ENCODE measurements at regions not wholly inside any gene's neighbourhood (a gene's known extent, or its start where the extent isn't known, plus 50 kb on each side); places are given as distances from the start of the nearest gene placed in this dataset.

GRCh38 chr4:14441561-14441960 lies 560.7 kb upstream of the CPEB2 start:
- no peak for TF ChIP-seq CTCF (IDR thresholded peaks at IDR 0.05)
- TF ChIP-seq POLR2AphosphoS5 (IDR thresholded peaks at IDR 0.05), result no peak
- TF ChIP-seq POLR2A (IDR thresholded peaks at IDR 0.05), result no peak
- no peak for TF ChIP-seq EP300 (IDR thresholded peaks at IDR 0.05)
- Histone ChIP-seq H3K27me3 (no peaks in the 10 kb centered on the region), H3K4me1 (no peaks in the 10 kb centered on the region), H3K4me3 (no peak overlapping the region), H3K9me3 (no peaks in the 10 kb centered on the region), H3K27ac (no peak overlapping the region), H3K36me3 (no peaks in the 10 kb centered on the region)
- ATAC-seq (ENCODE audit: low FRiP score in 2 of 2) (no peak), DNase-seq (no peak)
- 80 to 89% methylated on average over 3 of the region's 3 CpGs for WGBS, 2 donors

- Histone ChIP-seq H3K4me1 (no peaks in the 10 kb centered on the region), H3K36me3 (no peaks in the 10 kb centered on the region), H3K9me3 (no peaks in the 10 kb centered on the region), H3K4me3 (no peak overlapping the region), H3K27ac (no peak overlapping the region), H3K27me3 (no peaks in the 10 kb centered on the region)
- TF ChIP-seq EP300 (IDR thresholded peaks at IDR 0.05) (no peak), CTCF (IDR thresholded peaks at IDR 0.05) (no peak), POLR2A (IDR thresholded peaks at IDR 0.05) (no peak), POLR2AphosphoS5 (IDR thresholded peaks at IDR 0.05) (no peak)
- ATAC-seq (ENCODE audit: low FRiP score in 2 of 2), result no peak
- no peak for DNase-seq
- 82 to 91% methylated on average over 2 of the region's 2 CpGs for WGBS, 2 donors
Measured at GRCh38 chr4:14445882-14446281, 556.4 kb upstream of the CPEB2 start.

GRCh38 chr4:14446311-14446710 lies 556.0 kb upstream of the CPEB2 start:
- ATAC-seq (ENCODE audit: low FRiP score in 2 of 2) (peak in 1 of 2 donors; percentile 10), DNase-seq (no peak)
- no peaks in the 10 kb centered on the region for H3K27me3 ChIP-seq
- TF ChIP-seq POLR2AphosphoS5 (IDR thresholded peaks at IDR 0.05), result no peak
- no peak for TF ChIP-seq EP300 (IDR thresholded peaks at IDR 0.05)
- TF ChIP-seq CTCF (IDR thresholded peaks at IDR 0.05), result no peak
- no peaks in the 10 kb centered on the region for H3K4me1 ChIP-seq
- H3K4me3 ChIP-seq, result no peak overlapping the region
- H3K36me3 ChIP-seq, result no peaks in the 10 kb centered on the region
- H3K9me3 ChIP-seq, result no peaks in the 10 kb centered on the region
- H3K27ac ChIP-seq, result no peak overlapping the region
- WGBS, 2 donors, result 38 to 47% methylated on average over 4 of the region's 4 CpGs

GRCh38 chr4:14446904-14447303 lies 555.4 kb upstream of the CPEB2 start:
- no peak for TF ChIP-seq POLR2AphosphoS5 (IDR thresholded peaks at IDR 0.05)
- TF ChIP-seq EP300 (IDR thresholded peaks at IDR 0.05), result no peak
- TF ChIP-seq CTCF (IDR thresholded peaks at IDR 0.05), result no peak
- H3K27me3 ChIP-seq, result no peaks in the 10 kb centered on the region
- no peak overlapping the region for H3K4me3 ChIP-seq
- no peak for ATAC-seq (ENCODE audit: low FRiP score in 2 of 2)
- H3K36me3 ChIP-seq, result no peaks in the 10 kb centered on the region
- no peaks in the 10 kb centered on the region for H3K4me1 ChIP-seq
- WGBS, 2 donors, result 56 to 60% methylated on average over 5 of the region's 5 CpGs
- H3K27ac ChIP-seq, result no peak overlapping the region
- H3K9me3 ChIP-seq, result no peaks in the 10 kb centered on the region
- DNase-seq, result no peak

GRCh38 chr4:14449308-14449707 lies 553.0 kb upstream of the CPEB2 start:
- Histone ChIP-seq H3K4me1 (no peaks in the 10 kb centered on the region), H3K27me3 (no peaks in the 10 kb centered on the region), H3K9me3 (no peaks in the 10 kb centered on the region), H3K36me3 (no peaks in the 10 kb centered on the region), H3K27ac (no peak overlapping the region), H3K4me3 (no peak overlapping the region)
- no peak for DNase-seq
- ATAC-seq (ENCODE audit: low FRiP score in 2 of 2), result peak in 1 of 2 donors; percentile 10
- 69 to 82% methylated on average over 2 of the region's 2 CpGs for WGBS, 2 donors
- TF ChIP-seq CTCF (IDR thresholded peaks at IDR 0.05) (no peak), EP300 (IDR thresholded peaks at IDR 0.05) (no peak), POLR2AphosphoS5 (IDR thresholded peaks at IDR 0.05) (no peak), POLR2A (IDR thresholded peaks at IDR 0.05) (no peak)
